IPS-18c (cell line): ENCODE measurements at regions not wholly inside any gene's neighbourhood (a gene's known extent, or its start where the extent isn't known, plus 50 kb on each side); places are given as distances from the start of the nearest gene placed in this dataset.
"Not testable (repeated sequence)": the region's sequence is repeated elsewhere in the genome, so short reads cannot be mapped to it uniquely, and the experiment has no call there.

Experiments used
- H3K4me3 ChIP-seq: 2 replicates; pipeline ENCODE4 v1.7.0; 2013; ENCODE audit warnings: low read depth, mild to moderate bottlenecking, low read length, moderate library complexity; ENCODE audit not compliant: insufficient read depth
- H3K9me3 ChIP-seq: one replicate; pipeline ENCODE4 v1.6.1; 2013; ENCODE audit warnings: mild to moderate bottlenecking, low read length, moderate library complexity; ENCODE audit not compliant: control insufficient read depth, insufficient read depth

GRCh38 chr19:29004796-29005195, 208.2 kb downstream of the UQCRFS1 start:
- no peak overlapping the region for H3K4me3 ChIP-seq
- H3K9me3 ChIP-seq = no peaks in the 10 kb centered on the region

GRCh38 chr19:29003641-29004409, 209.1 kb downstream of the UQCRFS1 start:
- Histone ChIP-seq H3K9me3 (no peaks in the 10 kb centered on the region), H3K4me3 (no peak overlapping the region)

- H3K9me3 ChIP-seq = no peaks in the 10 kb centered on the region
- H3K4me3 ChIP-seq = no peak overlapping the region
Observed at GRCh38 chr19:29002336-29002735, 210.6 kb downstream of the UQCRFS1 start.

- Histone ChIP-seq H3K4me3 (no peak overlapping the region), H3K9me3 (no peaks in the 10 kb centered on the region)
Observed at GRCh38 chr19:29001597-29002245, 211.2 kb downstream of the UQCRFS1 start.

GRCh38 chr19:29001141-29001581, 211.8 kb downstream of the UQCRFS1 start:
- Histone ChIP-seq H3K9me3 (no peaks in the 10 kb centered on the region), H3K4me3 (no peak overlapping the region)

GRCh38 chr19:28999724-29000433, 213.1 kb downstream of the UQCRFS1 start:
- Histone ChIP-seq H3K4me3 (no peak overlapping the region), H3K9me3 (no peaks in the 10 kb centered on the region)

- Histone ChIP-seq H3K4me3 (no peak overlapping the region), H3K9me3 (peaks cover under 1% of the 10 kb centered on the region)
Observed at GRCh38 chr19:28998974-28999373, 214.0 kb downstream of the UQCRFS1 start.

GRCh38 chr19:28997866-28998265, 215.1 kb downstream of the UQCRFS1 start:
- not testable (repeated sequence) for H3K9me3 ChIP-seq, H3K4me3 ChIP-seq

- H3K9me3 ChIP-seq = peaks cover 4% of the 10 kb centered on the region
- no peak overlapping the region for H3K4me3 ChIP-seq
Observed at GRCh38 chr19:28990522-28990921, 222.4 kb downstream of the UQCRFS1 start.

GRCh38 chr19:28989739-28990138, 223.2 kb downstream of the UQCRFS1 start:
- Histone ChIP-seq H3K4me3 (no peak overlapping the region), H3K9me3 (peaks cover 4% of the 10 kb centered on the region)

- Histone ChIP-seq H3K4me3 (no peak overlapping the region), H3K9me3 (no peaks in the 10 kb centered on the region)
Observed at GRCh38 chr19:28988066-28988465, 224.9 kb downstream of the UQCRFS1 start.

- Histone ChIP-seq H3K4me3 (no peak overlapping the region), H3K9me3 (no peaks in the 10 kb centered on the region)
Observed at GRCh38 chr19:28987177-28987576, 225.8 kb downstream of the UQCRFS1 start.

- Histone ChIP-seq H3K9me3 (peaks cover 2% of the 10 kb centered on the region), H3K4me3 (no peak overlapping the region)
Observed at GRCh38 chr19:28985201-28985600, 227.8 kb downstream of the UQCRFS1 start.

- H3K4me3 ChIP-seq = no peak overlapping the region
- H3K9me3 ChIP-seq = peaks cover 2% of the 10 kb centered on the region
Observed at GRCh38 chr19:28984315-28984714, 228.6 kb downstream of the UQCRFS1 start.

- peaks cover 2% of the 10 kb centered on the region for H3K9me3 ChIP-seq
- no peak overlapping the region for H3K4me3 ChIP-seq
Observed at GRCh38 chr19:28983430-28983829, 229.5 kb downstream of the UQCRFS1 start.

- Histone ChIP-seq H3K9me3 (peaks cover 2% of the 10 kb centered on the region), H3K4me3 (no peak overlapping the region)
Observed at GRCh38 chr19:28981994-28982393, 231.0 kb downstream of the UQCRFS1 start.

- Histone ChIP-seq H3K4me3 (no peak overlapping the region), H3K9me3 (peaks cover 2% of the 10 kb centered on the region)
Observed at GRCh38 chr19:28981518-28981917, 231.4 kb downstream of the UQCRFS1 start.
